H9 (cell line): ENCODE measurements at regions not wholly inside any gene's neighbourhood (a gene's known extent, or its start where the extent isn't known, plus 50 kb on each side); places are given as distances from the start of the nearest gene placed in this dataset.

Source experiments
- DNase-seq: peaks from one replicate; pipeline ENCODE4 v3.0.0-alpha.2; 2017
- H2AFZ ChIP-seq: one replicate; pipeline ENCODE4 v1.6.1; 2013; ENCODE audit warnings: mild to moderate bottlenecking, low read length, control low read depth, moderate library complexity
- H2AK5ac ChIP-seq: 2 replicates; pipeline ENCODE4 v1.6.1; 2013; ENCODE audit warnings: low read length, control low read depth, mixed read lengths; ENCODE audit not compliant: insufficient read length
- H2BK120ac ChIP-seq: one replicate; pipeline ENCODE4 v1.6.1; 2013; ENCODE audit warnings: low read depth, mild to moderate bottlenecking, low read length, control low read depth, inconsistent platforms; ENCODE audit not compliant: poor library complexity, severe bottlenecking
- H2BK12ac ChIP-seq: 2 replicates; pipeline ENCODE4 v1.6.1; 2013; ENCODE audit warnings: low read length, control low read depth, mixed read lengths, low read depth; ENCODE audit not compliant: insufficient read length
- H2BK15ac ChIP-seq: 2 replicates; pipeline ENCODE4 v1.6.1; 2013; ENCODE audit warnings: low read depth, low read length, control low read depth
- H2BK20ac ChIP-seq: one replicate; pipeline ENCODE4 v1.6.1; 2013; ENCODE audit warnings: low read depth, mild to moderate bottlenecking, low read length, control low read depth, inconsistent platforms; ENCODE audit not compliant: poor library complexity, severe bottlenecking
- H2BK5ac ChIP-seq: 2 replicates; pipeline ENCODE4 v1.6.1; 2013; ENCODE audit warnings: low read length, control low read depth, mixed read lengths; ENCODE audit not compliant: insufficient read length
- H3K14ac ChIP-seq: 2 replicates; pipeline ENCODE4 v1.6.1; 2013; ENCODE audit warnings: low read length, control low read depth; ENCODE audit not compliant: insufficient read depth
- H3K18ac ChIP-seq: 2 replicates; pipeline ENCODE4 v1.6.1; 2013; ENCODE audit warnings: low read depth, mild to moderate bottlenecking, mixed read lengths, low read length, control low read depth; ENCODE audit not compliant: insufficient read length
- H3K23ac ChIP-seq: 2 replicates; pipeline ENCODE4 v1.6.1; 2013; ENCODE audit warnings: low read length, control low read depth, mixed read lengths, low read depth; ENCODE audit not compliant: insufficient read length
- H3K23me2 ChIP-seq: 2 replicates; pipeline ENCODE4 v1.6.1; 2013; ENCODE audit warnings: low read depth, mild to moderate bottlenecking, mixed read lengths, low read length, control low read depth; ENCODE audit not compliant: insufficient read length, poor library complexity, severe bottlenecking
- H3K27ac ChIP-seq: 2 replicates; pipeline ENCODE4 v1.5.1; 2013; ENCODE audit warnings: low read length, control low read depth, mixed read lengths, low read depth; ENCODE audit not compliant: insufficient read length
- H3K27me3 ChIP-seq: 2 replicates; pipeline ENCODE4 v1.6.1; 2013; ENCODE audit warnings: low read length, control low read depth, inconsistent platforms; ENCODE audit not compliant: insufficient read depth
- H3K4ac ChIP-seq: 2 replicates; pipeline ENCODE4 v1.6.1; 2013; ENCODE audit warnings: low read depth, mild to moderate bottlenecking, control low read depth, inconsistent platforms, low read length, moderate library complexity
- H3K4me1 ChIP-seq: 2 replicates; pipeline ENCODE4 v1.6.1; 2013; ENCODE audit warnings: low read length, control low read depth, inconsistent platforms; ENCODE audit not compliant: insufficient read depth
- H3K4me2 ChIP-seq: 2 replicates; pipeline ENCODE4 v1.6.1; 2013; ENCODE audit warnings: low read length, control low read depth, mixed read lengths; ENCODE audit not compliant: insufficient read length, insufficient read depth
- H3K56ac ChIP-seq: 2 replicates; pipeline ENCODE4 v1.6.1; 2013; ENCODE audit warnings: low read depth, mild to moderate bottlenecking, mixed read lengths, low read length, control low read depth; ENCODE audit not compliant: insufficient read length
- H3K79me1 ChIP-seq: 2 replicates; pipeline ENCODE4 v1.6.1; 2013; ENCODE audit warnings: low read depth, mild to moderate bottlenecking, moderate library complexity, low read length, control low read depth, inconsistent platforms; ENCODE audit not compliant: insufficient read depth, poor library complexity, severe bottlenecking
- H3K79me2 ChIP-seq: 2 replicates; pipeline ENCODE4 v1.6.1; 2013; ENCODE audit warnings: low read length, control low read depth, inconsistent platforms; ENCODE audit not compliant: insufficient read depth
- H3K9ac ChIP-seq: 2 replicates; pipeline ENCODE4 v1.6.1; 2013; ENCODE audit warnings: low read length, control low read depth, mixed read lengths; ENCODE audit not compliant: insufficient read length; ENCODE audit errors: extremely low read depth
- H3K9me3 ChIP-seq: one replicate; pipeline ENCODE4 v1.6.1; 2013; ENCODE audit warnings: low read depth, low read length, inconsistent platforms; ENCODE audit not compliant: control insufficient read depth
- H3T11ph ChIP-seq: one replicate; pipeline ENCODE4 v1.6.1; 2013; ENCODE audit warnings: mild to moderate bottlenecking, low read length, control low read depth, inconsistent platforms
- H4K20me1 ChIP-seq: one replicate; pipeline ENCODE4 v1.6.1; 2013; ENCODE audit not compliant: control insufficient read depth, insufficient read length, insufficient read depth
- H4K5ac ChIP-seq: 2 replicates; pipeline ENCODE4 v1.6.1; 2013; ENCODE audit warnings: low read depth, mild to moderate bottlenecking, mixed read lengths, low read length, control low read depth; ENCODE audit not compliant: insufficient read length
- H4K8ac ChIP-seq: replicated peaks from 2 replicates; pipeline ENCODE4 v1.6.1; 2013; ENCODE audit warnings: low read length, control low read depth, mixed read lengths, low read depth; ENCODE audit not compliant: insufficient read length
- H4K91ac ChIP-seq: 2 replicates; pipeline ENCODE4 v1.6.1; 2013; ENCODE audit warnings: low read depth, mild to moderate bottlenecking, moderate library complexity, mixed read lengths, low read length, control low read depth; ENCODE audit not compliant: insufficient read length
- H3K27ac Mint-ChIP-seq, 3 experiments: 2 replicates in 2 of 3; 3 replicates in 1 of 3; pipeline ENCODE4 v1.8.0; 2020 to 2021; ENCODE audit warnings: mixed read lengths in 3 of 3, mild to moderate bottlenecking in 1 of 3, moderate library complexity in 1 of 3
- H3K27me3 Mint-ChIP-seq: 2 replicates; pipeline ENCODE4 v1.8.0; 2021; ENCODE audit warnings: low read depth, mild to moderate bottlenecking, moderate library complexity, mixed read lengths
- H3K36me3 Mint-ChIP-seq, 3 experiments: 2 replicates in 2 of 3; 3 replicates in 1 of 3; pipeline ENCODE4 v1.8.0; 2020 to 2021; ENCODE audit warnings: low read depth in 3 of 3, mixed read lengths in 3 of 3; ENCODE audit not compliant: insufficient read depth in 1 of 3
- H3K4me1 Mint-ChIP-seq, 2 experiments: 2 replicates each; pipeline ENCODE4 v1.8.0; 2020; ENCODE audit warnings: mixed read lengths in 2 of 2
- H3K4me3 Mint-ChIP-seq, 2 experiments: 2 replicates in 1 of 2; 3 replicates in 1 of 2; pipeline ENCODE4 v1.8.0; 2020 to 2021; ENCODE audit warnings: mild to moderate bottlenecking in 2 of 2, mixed read lengths in 2 of 2, moderate library complexity in 1 of 2
- H3K9me3 Mint-ChIP-seq, 2 experiments: 2 replicates in 1 of 2; 3 replicates in 1 of 2; pipeline ENCODE4 v1.8.0; 2020; ENCODE audit warnings: mild to moderate bottlenecking in 2 of 2, mixed read lengths in 2 of 2, moderate library complexity in 1 of 2
- CTCF ChIP-seq: fragments of 200-600 bp; sonication (generic); conservative IDR thresholded peaks from 3 replicates; pipeline ENCODE4 v1.8.0; 2021; ENCODE audit warnings: antibody characterized with exemption, mild to moderate bottlenecking
- WGBS: extraction: QIAGEN DNeasy Blood & Tissue Kit; methylation state at CpG from one replicate; pipeline ENCODE4 v1.1.7; 2013; ENCODE audit warnings: missing lambda C conversion rate, low lambda C conversion rate, mixed read lengths; ENCODE audit not compliant: insufficient read length; ENCODE audit errors: extremely low coverage; 5-methylcytosine and 5-hydroxymethylcytosine counted together

- no peak for TF ChIP-seq CTCF
- no peaks in the 10 kb centered on the region for H3K4me1 Mint-ChIP-seq
- Histone ChIP-seq H2AK5ac (no peak overlapping the region), H2BK12ac (no peak overlapping the region), H4K5ac (no peak overlapping the region), H2AFZ (no peak overlapping the region), H3K56ac (no peak overlapping the region), H3K4me2 (no peak overlapping the region), H4K8ac (no peak overlapping the region), H3T11ph (no peak overlapping the region), H2BK120ac (no peak overlapping the region), H3K79me2 (no peaks in the 10 kb centered on the region), H2BK15ac (no peak overlapping the region), H4K20me1 (no peaks in the 10 kb centered on the region), H3K9me3 (no peaks in the 10 kb centered on the region), H3K79me1 (no peaks in the 10 kb centered on the region), H3K27ac (no peak overlapping the region), H3K4ac (no peak overlapping the region), H4K91ac (no peak overlapping the region), H3K4me1 (no peaks in the 10 kb centered on the region), H3K23me2 (no peaks in the 10 kb centered on the region), H3K23ac (no peak overlapping the region), H3K18ac (no peak overlapping the region), H2BK20ac (no peak overlapping the region), H2BK5ac (no peak overlapping the region), H3K9ac (no peak overlapping the region), H3K14ac (no peak overlapping the region), H3K27me3 (no peaks in the 10 kb centered on the region)
- H3K4me3 Mint-ChIP-seq, result no peak overlapping the region
- WGBS, result no CpG with 5 or more reads among the region's 1 CpG
- no peak for DNase-seq
- no peaks in the 10 kb centered on the region for H3K27me3 Mint-ChIP-seq
- H3K9me3 Mint-ChIP-seq, result peaks cover 4 to 7% of the 10 kb centered on the region in 2 experiments; a peak in 4 of 5 replicates
- H3K36me3 Mint-ChIP-seq, result peaks cover 0 to 6% (median 4%) of the 10 kb centered on the region in 3 experiments; a peak in 3 of 7 replicates
- H3K27ac Mint-ChIP-seq, result no peak overlapping the region
Observed at GRCh38 chr13:74927823-74928222, 554.1 kb downstream of the TBC1D4 start.
